GM19193 (cell line): ENCODE measurements at regions not wholly inside any gene's neighbourhood (a gene's known extent, or its start where the extent isn't known, plus 50 kb on each side); places are given as distances from the start of the nearest gene placed in this dataset.

Source experiments
- POLR2A ChIP-seq: IDR thresholded peaks from 4 replicates; pipeline ENCODE4 v1.6.1; 2011; ENCODE audit not compliant: insufficient read depth, insufficient read length; ENCODE audit errors: extremely low read depth

DNA sequence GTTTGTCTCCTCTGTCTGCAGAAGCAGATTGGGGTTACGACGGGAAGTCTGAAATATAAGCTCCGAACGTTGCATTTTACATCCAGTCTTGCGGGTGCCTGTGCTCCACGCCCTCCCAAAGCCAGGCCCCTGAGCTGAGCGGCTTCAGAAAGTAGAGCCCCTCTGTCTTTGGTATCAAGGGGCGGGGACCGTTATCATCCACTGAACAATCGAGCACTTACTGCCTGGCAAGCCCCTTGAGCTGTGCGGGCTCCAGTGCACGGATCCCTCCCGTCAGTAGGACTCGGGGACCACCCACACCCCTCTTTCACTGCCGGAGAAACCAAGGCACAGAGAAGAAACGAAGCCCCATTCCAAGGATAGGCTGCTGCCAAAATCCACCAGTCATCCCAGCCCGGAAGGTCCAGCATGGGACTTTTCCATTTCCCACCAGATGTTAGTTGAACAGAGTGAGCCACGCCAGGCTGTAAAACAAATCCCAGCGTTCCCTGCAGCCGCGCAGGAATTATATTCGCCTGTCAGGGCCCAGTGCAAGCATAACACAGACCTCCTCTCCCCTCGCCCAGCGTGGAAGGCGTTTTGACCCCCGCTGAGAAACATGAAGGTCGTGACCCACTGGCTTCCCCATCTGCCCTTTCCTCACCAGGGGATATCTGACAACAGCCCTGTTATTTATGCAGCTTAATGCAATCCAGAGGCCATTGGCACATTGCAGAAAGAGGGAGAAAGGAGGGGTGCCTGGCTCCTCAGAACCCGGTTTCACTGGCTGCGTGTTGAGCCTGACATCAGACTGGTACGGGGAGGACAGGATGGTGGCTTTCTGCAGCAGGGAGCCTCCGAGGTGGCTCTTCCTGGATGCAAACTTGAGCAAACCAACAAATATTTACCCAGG is 212.2 kb upstream of the FOXF1 start:
- TF ChIP-seq POLR2A = no peak

DNA sequence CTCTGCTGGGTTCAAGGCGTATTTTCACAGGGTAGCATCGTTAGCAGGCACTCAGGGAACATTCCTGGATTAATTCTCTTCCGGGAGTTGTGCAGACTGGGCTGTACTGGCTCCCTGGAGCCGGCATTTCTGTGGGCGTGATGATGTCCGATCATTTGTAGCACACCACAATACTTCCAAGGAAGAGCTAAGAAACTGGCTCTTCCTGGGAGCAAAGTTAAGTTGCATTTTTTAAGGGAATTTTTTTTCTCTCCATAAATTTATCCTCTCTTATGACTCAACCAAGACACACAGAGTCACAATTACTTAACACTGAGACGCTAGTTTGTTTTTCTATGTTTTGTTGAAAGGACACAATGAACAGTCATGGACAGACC is 211.6 kb upstream of the FOXF1 start:
- no peak for TF ChIP-seq POLR2A

DNA sequence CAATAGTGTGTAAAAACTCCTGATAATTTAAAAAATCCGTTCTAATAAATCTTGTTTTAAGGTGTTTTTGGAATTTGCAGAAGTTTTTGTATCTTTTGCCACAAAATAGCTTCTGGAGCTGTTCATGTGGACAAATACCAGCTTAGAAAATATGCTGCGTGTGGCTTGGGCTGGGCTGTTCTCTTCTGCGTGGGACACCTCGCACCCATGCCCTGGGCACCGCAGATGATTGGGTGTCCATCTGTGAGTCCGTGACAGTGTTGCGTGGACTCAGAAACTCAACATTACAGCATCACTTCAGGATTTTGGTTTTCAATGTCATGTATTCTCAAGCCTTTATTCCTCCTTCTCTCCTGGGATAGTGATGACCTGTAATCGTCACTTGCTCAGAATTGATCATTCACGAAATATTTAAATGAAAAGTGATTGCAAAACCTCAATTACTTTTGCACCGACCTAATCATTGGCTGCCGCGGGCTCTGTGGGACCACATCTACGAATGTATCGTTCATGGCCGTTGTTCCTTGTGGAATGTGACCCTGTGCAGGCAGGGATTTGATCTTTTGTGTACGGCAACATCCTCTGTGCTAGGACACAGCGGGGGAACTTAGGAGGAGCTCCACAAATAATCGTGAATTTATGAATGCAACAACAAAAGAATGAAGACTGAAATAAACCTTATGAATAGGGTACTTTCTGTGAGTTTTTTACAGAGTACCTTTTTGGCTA is 210.3 kb upstream of the FOXF1 start:
- TF ChIP-seq POLR2A = no peak

GRCh38 chr16:86300746-86301481 is 209.4 kb upstream of the FOXF1 start:
- TF ChIP-seq POLR2A = no peak

GRCh38 chr16:86302421-86303109 is 207.8 kb upstream of the FOXF1 start:
- TF ChIP-seq POLR2A = no peak

- TF ChIP-seq POLR2A = no peak
Measured at GRCh38 chr16:86303787-86304678, 206.3 kb upstream of the FOXF1 start.

DNA sequence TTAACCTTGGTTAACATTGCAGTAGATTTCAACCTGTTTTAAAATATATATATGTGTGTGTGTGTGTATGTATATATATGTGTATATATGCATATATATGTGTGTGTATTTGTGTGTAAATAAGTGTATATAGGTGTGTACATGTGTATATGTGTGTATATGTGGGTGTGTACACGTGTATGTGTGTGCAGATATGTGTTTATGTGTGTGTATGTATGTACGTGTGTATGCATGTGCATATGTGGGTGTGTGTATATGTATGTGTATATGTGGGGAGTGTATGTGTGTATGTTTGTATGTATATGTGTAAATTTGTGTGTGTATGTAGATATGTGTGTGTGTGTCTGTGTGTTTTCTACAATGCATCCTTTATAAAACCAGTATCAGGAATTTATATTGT is 205.5 kb upstream of the FOXF1 start:
- no peak for TF ChIP-seq POLR2A

GRCh38 chr16:86305440-86305839 is 204.9 kb upstream of the FOXF1 start:
- TF ChIP-seq POLR2A = no peak

DNA sequence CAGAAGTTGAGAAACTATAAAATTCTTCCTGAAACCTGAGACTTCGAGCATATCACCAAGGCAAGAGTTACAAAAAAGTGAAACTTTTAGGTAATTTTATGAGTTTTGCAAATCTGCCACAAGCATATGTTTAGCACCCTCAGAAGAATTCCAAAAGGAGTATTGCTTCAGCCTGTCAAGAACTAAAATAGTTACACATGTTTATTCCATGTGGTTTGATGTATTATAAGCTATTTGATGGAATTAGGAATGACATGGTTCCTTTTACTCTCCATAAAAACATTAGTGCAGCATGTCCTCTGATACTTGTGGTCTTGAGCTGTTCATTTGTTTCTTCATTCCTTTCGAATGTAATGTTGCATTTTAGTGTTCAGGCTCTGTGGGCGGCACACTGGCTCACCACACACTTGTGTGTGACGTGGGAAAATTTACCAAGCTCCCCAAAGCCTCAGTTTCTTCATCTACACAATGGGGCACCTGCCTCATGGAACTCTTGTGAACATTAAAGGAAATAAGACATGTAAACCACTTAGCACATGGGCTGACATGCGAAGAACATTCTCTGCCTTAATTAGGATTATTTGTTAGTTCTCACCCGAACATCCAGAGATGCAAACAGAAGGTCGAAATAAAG is 204.2 kb upstream of the FOXF1 start:
- no peak for TF ChIP-seq POLR2A

DNA sequence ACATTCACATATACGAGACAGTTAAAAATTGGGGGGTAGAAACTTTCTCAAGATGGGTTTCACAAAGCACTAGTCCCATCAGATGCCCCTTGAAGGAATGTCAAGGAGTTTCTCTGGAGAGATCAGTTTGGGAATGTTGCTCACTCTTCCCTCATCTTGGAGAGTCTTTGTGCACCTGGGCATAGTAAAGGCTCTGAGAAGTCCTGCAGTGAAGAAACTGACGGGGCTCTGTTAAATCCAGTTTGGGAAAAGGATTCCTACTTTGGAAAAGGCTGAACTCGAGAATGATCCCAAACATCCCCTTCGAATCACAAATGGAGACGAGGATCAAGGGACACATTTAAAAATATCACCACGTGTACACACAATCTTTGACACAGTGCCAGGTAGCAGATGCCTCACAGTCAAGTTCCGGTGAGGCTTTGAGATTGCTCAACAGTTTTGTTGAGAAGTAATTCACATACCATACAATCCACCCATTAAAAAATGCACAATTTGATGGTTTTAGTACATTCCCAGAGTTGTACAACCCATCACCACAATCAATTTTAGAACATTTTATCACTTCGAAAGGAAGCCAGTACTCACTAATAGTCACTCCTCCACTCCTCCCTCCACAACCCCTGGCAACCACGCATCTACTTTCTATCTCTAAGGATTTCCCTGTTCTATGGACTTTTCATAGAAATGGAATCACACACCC is 203.4 kb upstream of the FOXF1 start:
- no peak for TF ChIP-seq POLR2A

DNA sequence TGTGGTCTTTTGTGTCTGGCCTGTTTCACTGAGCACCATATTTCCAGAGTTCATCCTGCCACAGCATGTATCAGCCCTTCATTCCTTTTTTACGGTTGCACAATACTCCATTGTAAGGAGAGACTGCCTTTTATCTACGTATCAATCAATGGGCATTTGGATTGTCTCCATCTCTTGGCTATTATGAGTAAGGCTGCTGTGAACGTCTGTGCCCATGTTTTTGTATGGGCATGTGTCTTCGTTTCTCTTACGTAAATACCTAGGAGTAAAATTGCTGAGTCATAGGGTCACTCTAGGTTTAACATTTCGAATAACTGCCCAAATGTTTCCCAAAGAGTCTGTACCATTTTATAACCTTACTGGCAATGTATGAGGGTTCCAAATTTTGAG is 202.8 kb upstream of the FOXF1 start:
- no peak for TF ChIP-seq POLR2A

- no peak for TF ChIP-seq POLR2A
Measured at GRCh38 chr16:86308514-86308913, 201.8 kb upstream of the FOXF1 start.

DNA sequence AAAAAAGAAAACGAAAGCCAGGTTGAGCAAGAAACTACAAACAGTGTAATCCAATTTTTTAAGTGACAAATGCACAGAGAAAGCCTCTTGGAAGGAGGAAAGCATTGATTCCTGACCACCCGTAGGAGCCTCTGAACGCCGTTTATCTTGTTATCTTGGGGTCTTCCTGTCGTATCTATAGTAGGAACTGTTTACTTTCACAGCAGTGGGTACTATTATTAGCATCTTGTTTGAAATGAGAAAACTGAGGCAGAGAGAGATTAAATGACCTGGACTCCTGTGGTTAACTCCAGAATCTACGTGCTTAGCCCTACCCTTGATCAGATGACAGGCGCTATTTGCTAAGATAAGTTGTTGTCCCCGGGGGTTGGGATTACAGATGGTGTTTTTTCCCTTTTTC is 196.7 kb upstream of the FOXF1 start:
- TF ChIP-seq POLR2A = no peak

- TF ChIP-seq POLR2A = no peak
Measured at GRCh38 chr16:86314402-86315025, 195.8 kb upstream of the FOXF1 start.
